Kidney epithelial cell (primary cell): ENCODE measurements at regions not wholly inside any gene's neighbourhood (a gene's known extent, or its start where the extent isn't known, plus 50 kb on each side); places are given as distances from the start of the nearest gene placed in this dataset.

Experiments
- DNase-seq: peaks from one replicate; pipeline ENCODE4 v3.0.0-alpha.2; 2010; ENCODE audit warnings: low read depth
- H3K27me3 ChIP-seq: 2 replicates; pipeline ENCODE4 v1.6.0; 2011; ENCODE audit warnings: low read length; ENCODE audit not compliant: control insufficient read depth, insufficient read depth
- H3K36me3 ChIP-seq: 2 replicates; pipeline ENCODE4 v1.5.1; 2011; ENCODE audit warnings: low read length; ENCODE audit not compliant: control insufficient read depth, insufficient read depth
- H3K4me3 ChIP-seq: 2 replicates; pipeline ENCODE4 v1.5.1; 2011; ENCODE audit warnings: low read depth, mild to moderate bottlenecking, control low read depth, low read length
- CTCF ChIP-seq: IDR thresholded peaks from 2 replicates; pipeline ENCODE4 v1.5.1; 2011; ENCODE audit warnings: mild to moderate bottlenecking, moderate library complexity, low read length, control low read depth, inconsistent platforms; ENCODE audit not compliant: insufficient read depth, poor library complexity, severe bottlenecking

GRCh38 chr20:61192337-61192950 is 59.6 kb upstream of the CDH4 start:
- no peaks in the 10 kb centered on the region for H3K36me3 ChIP-seq
- TF ChIP-seq CTCF, result no peak
- no peaks in the 10 kb centered on the region for H3K27me3 ChIP-seq
- no peak for DNase-seq
- H3K4me3 ChIP-seq, result no peak overlapping the region

GRCh38 chr20:61193164-61193563 is 58.9 kb upstream of the CDH4 start:
- no peak for TF ChIP-seq CTCF
- Histone ChIP-seq H3K36me3 (no peaks in the 10 kb centered on the region), H3K27me3 (peaks cover under 1% of the 10 kb centered on the region), H3K4me3 (no peak overlapping the region)
- DNase-seq, result no peak
